DMS53 (cell line): ENCODE measurements at regions not wholly inside any gene's neighbourhood (a gene's known extent, or its start where the extent isn't known, plus 50 kb on each side); places are given as distances from the start of the nearest gene placed in this dataset.

Experiments used
- DNase-seq: peaks from one replicate; lab custom pipeline; 2025; lab: John Stamatoyannopoulos, UW

GRCh38 chr17:79341816-79342215 lies 267.2 kb downstream of the ENGASE start:
- DNase-seq, result no peak

GRCh38 chr17:79341222-79341780 lies 266.7 kb downstream of the ENGASE start:
- DNase-seq, result no peak

GRCh38 chr17:79340333-79341221 lies 266.0 kb downstream of the ENGASE start:
- no peak for DNase-seq

DNA sequence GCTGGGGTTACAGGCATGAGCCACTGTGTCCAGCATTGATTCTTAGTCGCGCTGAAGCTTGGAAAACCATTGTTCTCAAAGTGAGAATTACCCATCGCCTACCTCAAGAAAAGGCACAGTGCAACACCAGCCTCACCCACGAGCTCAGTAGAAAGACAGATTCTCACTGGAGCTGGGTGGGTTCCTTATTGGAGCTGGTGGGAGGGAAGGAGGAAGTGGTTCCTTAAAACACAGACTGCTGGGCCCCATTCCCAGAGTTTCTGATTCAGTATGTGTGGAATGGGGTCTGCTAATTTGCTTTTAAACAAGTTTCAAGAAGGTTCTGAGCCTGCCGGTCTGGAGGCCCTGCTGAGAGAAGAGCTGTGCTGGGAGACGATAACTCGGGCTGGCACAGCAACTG lies 264.7 kb downstream of the ENGASE start:
- no peak for DNase-seq

- no peak for DNase-seq
Measured at GRCh38 chr17:79338604-79339003, 264.0 kb downstream of the ENGASE start.

- no peak for DNase-seq
Measured at GRCh38 chr17:79338152-79338551, 263.5 kb downstream of the ENGASE start.

GRCh38 chr17:79337053-79337452 lies 262.4 kb downstream of the ENGASE start:
- DNase-seq, result no peak

DNA sequence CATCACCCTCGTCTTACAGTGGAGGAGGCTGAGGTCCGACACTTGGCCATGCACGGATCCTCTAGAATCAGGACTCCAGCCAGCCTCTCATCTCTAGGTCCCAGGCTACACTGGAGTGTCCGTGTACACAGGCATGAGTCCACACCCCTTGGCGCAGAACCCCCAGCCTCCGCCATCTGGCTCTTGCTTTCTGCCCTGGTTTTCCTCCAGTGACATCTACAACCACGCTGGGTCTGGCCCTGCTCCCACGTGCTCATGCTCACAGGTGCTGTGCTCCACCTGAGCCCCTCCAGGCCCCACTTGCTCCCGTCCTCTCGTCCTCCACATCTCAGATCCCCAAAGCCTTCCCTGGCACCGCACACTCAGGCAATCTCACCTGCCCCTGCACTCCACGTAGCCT lies 260.8 kb downstream of the ENGASE start:
- DNase-seq, result no peak

DNA sequence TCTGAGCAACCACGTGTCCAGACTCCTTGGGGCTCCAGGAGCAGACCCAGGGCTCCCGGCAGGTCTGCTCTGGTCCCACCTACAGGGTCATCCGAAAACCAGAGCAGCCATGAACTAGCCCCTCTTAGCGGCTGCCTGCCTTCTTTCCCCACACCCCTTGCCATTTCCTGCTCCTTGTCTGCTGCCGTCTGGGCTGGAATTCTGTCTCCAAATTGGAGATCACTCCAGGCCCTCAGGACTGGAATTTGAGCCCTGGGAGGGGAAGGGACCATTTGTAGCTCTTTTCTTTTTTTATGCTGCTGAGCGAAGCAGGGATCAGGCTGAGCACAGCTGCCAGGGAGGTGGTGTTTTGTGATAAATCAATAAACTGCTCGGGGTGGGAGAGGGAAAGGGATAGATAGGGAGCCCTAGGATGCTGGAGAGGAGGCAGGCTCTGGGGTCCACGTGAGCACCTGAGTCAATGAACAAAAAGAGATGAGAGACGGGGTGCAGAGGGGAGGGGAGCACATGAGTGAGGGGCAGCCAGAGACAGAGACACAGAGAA lies 257.5 kb downstream of the ENGASE start:
- DNase-seq, result no peak

GRCh38 chr17:79331492-79331891 lies 256.9 kb downstream of the ENGASE start:
- no peak for DNase-seq

- no peak for DNase-seq
Measured at GRCh38 chr17:79330696-79331095, 256.1 kb downstream of the ENGASE start.

DNA sequence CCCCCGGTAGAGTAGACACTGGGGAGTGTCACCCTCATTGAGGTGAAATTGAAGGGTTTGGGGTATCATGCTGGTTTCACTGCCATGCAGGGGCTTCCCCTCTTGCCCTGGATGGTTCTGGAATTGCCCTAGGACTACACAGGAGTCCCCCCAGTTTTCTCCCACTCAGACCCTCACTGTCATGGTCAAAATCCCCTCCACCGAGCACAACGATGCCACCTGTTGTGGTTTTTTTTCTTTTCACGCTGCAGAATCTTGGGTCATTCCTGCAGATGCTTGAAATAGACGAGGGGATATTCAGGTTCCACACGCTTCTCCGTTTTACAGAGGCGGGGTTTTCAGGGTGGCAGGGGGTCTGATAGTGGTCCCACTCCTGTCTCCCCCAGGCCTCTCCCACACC lies 255.6 kb downstream of the ENGASE start:
- DNase-seq, result no peak

DNA sequence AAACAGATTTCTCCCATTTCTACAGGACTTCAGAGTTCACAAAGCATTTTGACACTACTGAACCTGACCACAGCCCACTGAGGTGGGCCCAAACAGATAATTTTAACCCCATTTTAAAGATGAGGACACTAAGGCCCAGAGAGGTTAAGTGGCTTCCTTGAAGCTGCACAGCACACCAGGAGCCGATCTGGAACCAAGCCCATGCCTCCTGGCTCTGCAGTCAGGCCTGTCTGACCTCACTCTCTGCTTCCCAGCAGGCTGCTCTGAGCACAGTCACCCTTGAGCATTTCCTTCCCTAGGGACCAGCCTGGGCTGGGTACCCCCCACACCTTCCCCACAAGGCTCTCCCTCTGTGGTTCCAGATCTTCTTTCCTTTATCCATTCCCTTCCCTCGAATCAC lies 252.2 kb downstream of the ENGASE start:
- DNase-seq, result no peak

DNA sequence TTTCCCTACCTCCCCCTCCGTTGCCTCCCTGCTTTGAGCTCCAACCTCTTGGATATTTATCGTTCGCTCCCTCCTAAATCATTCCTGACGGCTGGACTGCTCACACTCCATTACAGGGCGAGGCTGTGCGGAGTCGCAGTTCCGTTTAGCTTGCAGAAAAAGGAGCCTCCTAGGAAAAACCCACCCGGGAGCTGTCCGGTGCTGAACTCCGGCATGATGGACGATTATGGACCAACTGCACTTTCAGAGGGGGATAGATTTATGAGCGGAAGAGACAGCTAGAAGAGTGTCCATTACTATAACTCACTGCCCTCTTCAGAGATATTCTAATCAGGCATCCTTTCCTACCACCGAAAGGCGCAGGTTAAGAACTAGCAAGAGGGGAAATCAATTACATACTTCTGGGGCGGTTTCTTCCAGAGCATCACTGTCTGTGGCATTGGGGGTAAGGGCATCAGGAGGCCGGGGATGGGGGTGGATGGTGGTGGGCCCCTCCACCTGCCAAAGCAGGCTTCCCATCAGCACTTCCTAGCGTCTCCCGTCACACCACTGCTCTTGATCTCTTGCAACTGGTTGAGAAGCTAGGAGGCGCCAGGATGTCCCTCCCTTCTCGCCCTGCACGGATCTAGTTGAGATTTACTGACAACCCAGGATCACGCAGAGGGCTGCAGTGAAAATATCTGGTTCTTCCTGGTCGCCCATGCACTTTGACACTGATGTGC lies 251.2 kb downstream of the ENGASE start:
- no peak for DNase-seq

- DNase-seq, result no peak
Measured at GRCh38 chr17:79324194-79324593, 249.6 kb downstream of the ENGASE start.

- no peak for DNase-seq
Measured at GRCh38 chr17:79323566-79323965, 248.9 kb downstream of the ENGASE start.

DNA sequence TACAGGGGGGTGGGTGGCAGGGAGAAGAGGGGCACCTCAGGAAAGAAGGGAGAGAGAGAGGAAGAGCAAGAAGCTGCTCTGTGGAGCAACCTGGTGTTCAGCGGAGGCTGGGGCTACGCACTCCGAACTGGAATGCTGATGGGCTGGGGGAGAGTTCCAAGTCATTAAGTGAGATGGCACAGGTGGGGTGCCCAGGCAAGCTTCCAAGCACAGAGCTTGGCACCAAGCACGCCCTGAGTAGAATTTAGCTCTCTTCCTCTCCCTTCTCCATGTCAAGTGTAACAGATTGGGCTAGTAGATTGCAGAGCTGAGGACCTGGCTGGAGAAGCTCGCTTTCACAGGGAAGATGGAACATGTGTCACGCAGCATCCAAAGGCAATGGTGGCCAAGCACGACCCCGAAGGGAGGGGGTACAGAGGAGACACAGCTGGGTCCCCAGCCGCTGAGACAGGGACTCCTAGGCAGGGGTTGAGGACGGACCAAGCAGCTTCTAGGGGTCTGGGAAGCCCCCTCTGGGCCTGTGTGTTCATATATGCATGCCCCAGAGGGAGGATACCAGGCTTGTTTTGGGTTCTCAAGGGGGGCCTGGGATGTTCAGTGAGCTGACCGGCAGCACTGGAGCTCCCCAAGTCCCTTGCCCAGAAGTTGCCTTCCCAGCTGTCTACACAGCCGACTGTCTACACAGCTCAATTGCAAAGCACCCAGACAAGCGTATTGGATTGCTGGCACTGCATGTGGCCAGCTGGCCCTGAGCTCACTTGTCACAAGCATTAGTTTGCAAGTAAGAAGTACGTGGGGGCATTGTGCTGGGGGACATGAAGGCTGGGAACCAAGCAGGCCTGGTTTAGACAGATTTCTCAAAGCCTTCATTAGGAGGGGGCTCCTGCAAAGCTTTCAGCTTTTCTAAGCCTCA lies 247.8 kb downstream of the ENGASE start:
- no peak for DNase-seq

- DNase-seq, result no peak
Measured at GRCh38 chr17:79320331-79320730, 245.7 kb downstream of the ENGASE start.

DNA sequence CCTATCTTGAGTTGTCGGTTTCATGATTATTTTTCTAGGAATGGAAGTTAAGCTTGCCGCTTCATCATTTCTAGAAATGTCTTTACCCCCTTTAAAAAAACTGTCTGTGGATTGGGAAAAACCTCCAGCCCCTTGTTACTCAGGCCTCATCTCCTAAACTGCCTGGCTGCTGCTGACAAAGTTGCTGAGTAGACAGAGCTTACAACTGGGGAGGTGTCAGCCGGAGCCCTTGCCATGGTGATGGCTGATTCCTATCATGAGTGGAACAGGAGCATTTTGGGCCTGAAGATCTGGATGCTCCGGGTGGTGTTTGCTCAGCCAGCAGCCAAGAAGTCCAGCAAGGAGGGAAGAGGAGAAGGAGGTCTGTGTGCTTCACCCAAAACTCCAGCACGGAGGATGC lies 243.3 kb downstream of the ENGASE start:
- no peak for DNase-seq

GRCh38 chr17:79316805-79317204 lies 242.2 kb downstream of the ENGASE start:
- no peak for DNase-seq

GRCh38 chr17:79315358-79316105 lies 240.9 kb downstream of the ENGASE start:
- DNase-seq, result no peak
